Endothelial cell (in vitro differentiated cells): ENCODE measurements at regions not wholly inside any gene's neighbourhood (a gene's known extent, or its start where the extent isn't known, plus 50 kb on each side); places are given as distances from the start of the nearest gene placed in this dataset.
"Not testable (repeated sequence)": the region's sequence is repeated elsewhere in the genome, so short reads cannot be mapped to it uniquely, and the experiment has no call there.

Experiments used
- DNase-seq: peaks from one replicate; pipeline ENCODE4 v3.0.0; 2021; ENCODE audit warnings: low spot score
- H3K27ac Mint-ChIP-seq: one replicate; pipeline ENCODE4 v1.8.0; 2021; ENCODE audit warnings: mixed read lengths, inconsistent platforms; ENCODE audit not compliant: unreplicated experiment
- H3K27me3 Mint-ChIP-seq: one replicate; pipeline ENCODE4 v1.8.0; 2021; ENCODE audit warnings: mild to moderate bottlenecking, moderate library complexity, mixed read lengths, inconsistent platforms; ENCODE audit not compliant: unreplicated experiment
- H3K36me3 Mint-ChIP-seq: one replicate; pipeline ENCODE4 v1.8.0; 2021; ENCODE audit warnings: mild to moderate bottlenecking, low read depth, mixed read lengths, inconsistent platforms; ENCODE audit not compliant: unreplicated experiment
- H3K4me1 Mint-ChIP-seq: one replicate; pipeline ENCODE4 v1.8.0; 2021; ENCODE audit warnings: mild to moderate bottlenecking, mixed read lengths, inconsistent platforms; ENCODE audit not compliant: unreplicated experiment
- H3K4me3 Mint-ChIP-seq: one replicate; pipeline ENCODE4 v1.8.0; 2021; ENCODE audit warnings: mild to moderate bottlenecking, mixed read lengths, inconsistent platforms; ENCODE audit not compliant: unreplicated experiment
- H3K9me3 Mint-ChIP-seq: one replicate; pipeline ENCODE4 v1.8.0; 2021; ENCODE audit warnings: mixed read lengths, inconsistent platforms; ENCODE audit not compliant: unreplicated experiment

- H3K36me3 Mint-ChIP-seq, H3K4me1 Mint-ChIP-seq, H3K4me3 Mint-ChIP-seq, H3K9me3 Mint-ChIP-seq, H3K27ac Mint-ChIP-seq, DNase-seq, H3K27me3 Mint-ChIP-seq: not testable (repeated sequence)
Observed at GRCh38 chr5:34205347-34205746, 162.3 kb upstream of the C1QTNF3 start.

GRCh38 chr5:34217386-34217785, 174.4 kb upstream of the C1QTNF3 start:
- not testable (repeated sequence) for H3K4me1 Mint-ChIP-seq, H3K36me3 Mint-ChIP-seq, H3K27ac Mint-ChIP-seq, H3K4me3 Mint-ChIP-seq, DNase-seq, H3K27me3 Mint-ChIP-seq, H3K9me3 Mint-ChIP-seq

- not testable (repeated sequence) for H3K4me3 Mint-ChIP-seq, DNase-seq, H3K27me3 Mint-ChIP-seq, H3K9me3 Mint-ChIP-seq, H3K27ac Mint-ChIP-seq, H3K36me3 Mint-ChIP-seq, H3K4me1 Mint-ChIP-seq
Observed at GRCh38 chr5:34221329-34222073, 178.5 kb upstream of the C1QTNF3 start.

DNA sequence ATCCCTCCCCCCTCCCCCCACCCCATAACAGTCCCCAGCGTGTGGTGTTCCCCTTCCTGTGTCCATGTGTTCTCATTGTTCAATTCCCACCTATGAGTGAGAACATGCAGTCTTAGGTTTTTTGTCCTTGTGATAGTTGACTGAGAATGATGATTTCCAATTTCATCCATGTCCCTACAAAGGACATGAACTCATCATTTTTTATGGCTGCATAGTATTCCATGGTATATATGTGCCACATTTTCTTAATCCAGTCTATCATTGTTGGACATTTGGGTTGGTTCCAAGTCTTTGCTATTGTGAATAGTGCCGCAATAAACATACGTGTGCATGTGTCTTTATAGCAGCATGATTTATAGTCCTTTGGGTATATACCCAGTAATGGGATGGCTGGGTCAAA, 180.1 kb upstream of the C1QTNF3 start:
- H3K36me3 Mint-ChIP-seq, DNase-seq, H3K27me3 Mint-ChIP-seq, H3K27ac Mint-ChIP-seq, H3K4me3 Mint-ChIP-seq, H3K9me3 Mint-ChIP-seq, H3K4me1 Mint-ChIP-seq: not testable (repeated sequence)

DNA sequence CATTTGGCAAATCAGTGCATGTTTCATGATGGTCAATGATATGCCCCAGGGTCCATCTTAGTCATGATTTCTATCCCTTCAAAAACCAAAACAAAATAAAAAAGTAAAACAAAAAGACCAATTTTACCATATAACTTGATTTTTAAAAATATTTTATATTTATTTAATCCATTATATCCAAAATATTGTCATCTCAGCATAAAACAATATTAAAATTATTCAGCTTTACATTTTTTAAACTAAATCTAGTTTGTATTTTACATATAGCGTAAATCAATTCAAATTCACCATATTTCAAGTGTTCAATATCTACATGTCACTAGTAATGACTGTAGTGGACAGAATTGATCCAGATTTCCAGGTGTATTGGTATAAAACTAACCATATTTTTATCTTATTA, 187.4 kb upstream of the C1QTNF3 start:
- not testable (repeated sequence) for H3K4me3 Mint-ChIP-seq, DNase-seq, H3K36me3 Mint-ChIP-seq, H3K4me1 Mint-ChIP-seq, H3K27ac Mint-ChIP-seq, H3K9me3 Mint-ChIP-seq, H3K27me3 Mint-ChIP-seq

- not testable (repeated sequence) for H3K27me3 Mint-ChIP-seq, DNase-seq, H3K4me3 Mint-ChIP-seq, H3K9me3 Mint-ChIP-seq, H3K36me3 Mint-ChIP-seq, H3K4me1 Mint-ChIP-seq, H3K27ac Mint-ChIP-seq
Observed at GRCh38 chr5:34243802-34244201, 200.8 kb upstream of the C1QTNF3 start.

- H3K9me3 Mint-ChIP-seq, H3K4me1 Mint-ChIP-seq, H3K27me3 Mint-ChIP-seq, H3K36me3 Mint-ChIP-seq: not testable (repeated sequence)
- Mint-ChIP-seq H3K27ac (peak overlapping the region; percentile 72), H3K4me3 (peak overlapping the region; percentile 85)
- peak; percentile 63 for DNase-seq
Observed at GRCh38 chr5:34244281-34245031, 201.4 kb upstream of the C1QTNF3 start.

- H3K4me1 Mint-ChIP-seq, H3K4me3 Mint-ChIP-seq, H3K27me3 Mint-ChIP-seq, H3K27ac Mint-ChIP-seq, H3K9me3 Mint-ChIP-seq, H3K36me3 Mint-ChIP-seq, DNase-seq: not testable (repeated sequence)
Observed at GRCh38 chr5:34245032-34245394, 202.0 kb upstream of the C1QTNF3 start.

DNA sequence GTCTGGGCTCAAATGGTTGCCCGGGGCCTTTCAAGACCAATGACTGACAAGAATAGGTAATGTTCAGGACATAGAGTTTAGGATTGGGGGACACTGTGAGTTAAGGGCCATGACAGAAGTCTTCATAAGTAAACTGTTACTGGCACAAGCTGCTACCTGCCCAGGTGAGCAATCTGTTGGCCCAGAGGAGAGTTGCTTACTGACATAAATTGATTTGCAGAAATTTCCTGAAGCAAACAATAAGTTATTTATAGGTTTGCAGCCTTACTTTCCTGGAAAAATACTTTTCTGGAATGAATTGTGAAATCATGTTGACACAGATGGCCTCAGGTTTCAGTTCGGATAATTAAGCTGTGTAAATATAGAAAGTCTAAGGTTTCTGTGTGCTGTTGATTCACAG, 202.8 kb upstream of the C1QTNF3 start:
- not testable (repeated sequence) for H3K9me3 Mint-ChIP-seq, H3K27ac Mint-ChIP-seq, H3K4me1 Mint-ChIP-seq, H3K27me3 Mint-ChIP-seq, H3K36me3 Mint-ChIP-seq, H3K4me3 Mint-ChIP-seq, DNase-seq

GRCh38 chr5:34258598-34258997, 215.6 kb upstream of the C1QTNF3 start:
- DNase-seq, H3K27me3 Mint-ChIP-seq, H3K4me1 Mint-ChIP-seq, H3K9me3 Mint-ChIP-seq, H3K27ac Mint-ChIP-seq, H3K36me3 Mint-ChIP-seq, H3K4me3 Mint-ChIP-seq: not testable (repeated sequence)

DNA sequence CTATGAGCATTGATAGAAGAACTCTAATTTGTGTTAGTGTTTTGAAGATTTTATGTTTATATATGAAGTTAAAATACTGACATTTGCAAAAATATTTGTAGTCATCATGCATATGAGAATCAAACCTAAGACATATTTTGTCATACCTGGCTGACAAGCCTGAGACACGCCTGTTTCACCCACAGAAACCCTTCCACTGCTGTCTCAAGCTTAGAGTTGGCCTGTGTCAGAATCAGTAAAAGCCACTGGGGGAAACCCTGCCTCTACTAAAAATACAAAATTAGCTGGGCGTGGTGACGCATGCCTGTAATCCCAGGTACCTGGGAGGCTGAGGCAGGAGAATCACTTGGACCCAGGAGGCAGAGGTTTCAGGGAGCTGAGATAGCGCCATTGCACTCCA, 218.0 kb upstream of the C1QTNF3 start:
- H3K36me3 Mint-ChIP-seq, H3K9me3 Mint-ChIP-seq, H3K27me3 Mint-ChIP-seq, H3K4me3 Mint-ChIP-seq, H3K27ac Mint-ChIP-seq, H3K4me1 Mint-ChIP-seq, DNase-seq: not testable (repeated sequence)

DNA sequence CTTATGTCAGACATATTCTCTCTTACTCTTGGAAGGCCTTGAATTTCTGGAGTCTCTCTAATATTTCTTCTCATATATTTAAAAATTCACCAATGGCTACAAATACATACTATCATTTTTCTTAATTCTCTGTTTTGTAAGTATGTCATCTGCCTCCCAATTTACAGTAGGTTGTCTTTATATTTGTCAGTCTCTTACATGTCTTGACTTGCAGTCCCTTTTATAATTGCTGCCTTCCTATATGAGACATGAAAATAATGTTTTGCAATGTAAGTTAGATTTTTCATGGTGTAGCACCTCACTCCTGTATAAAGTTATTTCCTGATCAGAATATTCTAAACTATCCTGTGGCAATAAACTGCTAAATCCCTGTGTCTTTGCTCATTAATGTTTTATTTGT, 223.1 kb upstream of the C1QTNF3 start:
- not testable (repeated sequence) for H3K4me1 Mint-ChIP-seq, DNase-seq, H3K27me3 Mint-ChIP-seq, H3K4me3 Mint-ChIP-seq, H3K9me3 Mint-ChIP-seq, H3K27ac Mint-ChIP-seq, H3K36me3 Mint-ChIP-seq
